Body of pancreas (tissue), 4 donors: ENCODE measurements at regions not wholly inside any gene's neighbourhood (a gene's known extent, or its start where the extent isn't known, plus 50 kb on each side); places are given as distances from the start of the nearest gene placed in this dataset.

Source experiments
- ATAC-seq: fragments of 150-250 bp; one replicate; pipeline ENCODE4 v1.9.1; 2016
- DNase-seq, 4 donors: peaks; one replicate each; pipeline ENCODE4 v3.0.0-alpha.2; 2019
- H3K27ac ChIP-seq, 4 donors: fragments of 200-600 bp; sonication (generic); 1 replicate in 3 of 4; 2 replicates in 1 of 4; pipeline versions ENCODE4 v1.5.1 to v1.6.1; 2016 to 2019; ENCODE audit warnings: mild to moderate bottlenecking in 1 of 4, mixed read lengths in 1 of 4, moderate library complexity in 1 of 4
- H3K27me3 ChIP-seq, 2 donors: fragments of 200-600 bp; sonication (generic); one replicate each; pipeline ENCODE4 v1.6.0; 2016; ENCODE audit warnings: mild to moderate bottlenecking in 1 of 2
- H3K36me3 ChIP-seq, 2 donors: fragments of 200-600 bp; sonication (generic); replicated peaks in 1 of 2; 2 replicates each; pipeline ENCODE4 v1.5.1; 2016; ENCODE audit warnings: low read depth in 2 of 2; ENCODE audit not compliant: insufficient read depth in 1 of 2
- H3K4me1 ChIP-seq: fragments of 200-600 bp; sonication (generic); one replicate; pipeline ENCODE4 v1.6.0; 2016
- H3K4me3 ChIP-seq, 2 donors: fragments of 200-600 bp; sonication (generic); 1 replicate in 1 of 2; 2 replicates in 1 of 2; pipeline ENCODE4 v1.5.1; 2016 to 2019
- H3K9me3 ChIP-seq, 3 donors: fragments of 200-600 bp; sonication (generic); 1 replicate in 2 of 3; 2 replicates in 1 of 3; pipeline ENCODE4 v1.5.1; 2016
- POLR2A ChIP-seq, 3 donors: fragments of 450-650 bp; IDR thresholded peaks; one replicate each; pipeline ENCODE4 v1.6.1; 2016; ENCODE audit warnings: antibody characterized with exemption in 3 of 3, mild to moderate bottlenecking in 2 of 3
- WGBS, 2 donors: methylation state at CpG; one replicate each; pipeline ENCODE4 v1.1.5; 2017; 5-methylcytosine and 5-hydroxymethylcytosine counted together
- intact Hi-C: fragments of 100-400 bp; cut with DNase I; formaldehyde crosslinking; loops from one replicate; pipeline ENCODE4 v1.15.1; 2023
- TF ChIP-seq, protein P1 (sequence below), 7 experiments: fragments of 450-650 bp in 4 of 7; fragments of 200-600 bp in 3 of 7; sonication (generic) in 3 of 7; IDR thresholded peaks; one replicate each; pipeline ENCODE4 v1.5.1; 2016 to 2019; ENCODE audit warnings: antibody characterized with exemption in 7 of 7

DNA sequence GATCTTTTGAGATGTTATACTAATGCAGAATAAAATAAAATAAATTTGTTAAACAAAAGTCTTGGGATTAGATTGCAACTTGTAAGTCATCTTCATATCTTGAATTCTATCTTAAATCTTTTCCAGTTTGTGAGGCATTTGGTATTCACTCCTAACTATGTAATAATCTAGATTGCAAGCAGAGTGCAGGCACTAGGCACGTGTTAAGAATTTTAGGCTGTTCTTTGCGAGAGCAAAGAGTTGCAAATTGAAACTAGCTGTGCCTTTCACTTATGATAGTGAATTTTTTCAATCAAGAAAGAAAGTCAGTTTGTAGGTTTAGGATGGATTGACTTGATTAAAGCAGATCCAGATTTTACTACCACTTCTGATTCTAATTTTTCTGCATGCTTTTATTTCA lies 264.1 kb upstream of the SPRY2 start:
- WGBS, 2 donors: 62 to 79% methylated on average over 2 of the region's 2 CpGs

DNA sequence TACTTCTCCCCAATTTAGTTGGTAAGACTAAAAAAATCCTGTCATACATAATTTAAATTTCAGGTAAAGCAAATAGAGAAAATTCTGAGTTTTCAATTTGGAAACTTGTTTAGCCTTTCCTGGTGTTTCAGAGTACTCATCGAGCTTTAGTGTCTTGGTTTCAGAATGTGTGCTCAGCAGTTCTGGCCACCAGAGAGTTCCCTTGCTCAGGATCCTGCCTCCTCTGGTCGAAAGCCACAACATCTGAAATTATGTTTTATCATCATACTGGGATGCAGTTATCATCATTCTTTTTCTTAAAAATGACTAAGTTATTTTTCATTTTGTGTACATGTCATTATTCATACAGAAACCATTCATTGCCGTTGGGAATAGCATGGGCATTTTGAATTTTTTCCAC lies 263.2 kb upstream of the SPRY2 start:
- Histone ChIP-seq H3K4me1 (no peaks in the 10 kb centered on the region), H3K27ac (no peak overlapping the region), H3K36me3 (no peaks in the 10 kb centered on the region), H3K4me3 (no peak overlapping the region), H3K9me3 (no peaks in the 10 kb centered on the region), H3K27me3 (no peaks in the 10 kb centered on the region)
- TF ChIP-seq POLR2A (IDR thresholded peaks at IDR 0.05): no peak
- TF ChIP-seq, protein P1, sequence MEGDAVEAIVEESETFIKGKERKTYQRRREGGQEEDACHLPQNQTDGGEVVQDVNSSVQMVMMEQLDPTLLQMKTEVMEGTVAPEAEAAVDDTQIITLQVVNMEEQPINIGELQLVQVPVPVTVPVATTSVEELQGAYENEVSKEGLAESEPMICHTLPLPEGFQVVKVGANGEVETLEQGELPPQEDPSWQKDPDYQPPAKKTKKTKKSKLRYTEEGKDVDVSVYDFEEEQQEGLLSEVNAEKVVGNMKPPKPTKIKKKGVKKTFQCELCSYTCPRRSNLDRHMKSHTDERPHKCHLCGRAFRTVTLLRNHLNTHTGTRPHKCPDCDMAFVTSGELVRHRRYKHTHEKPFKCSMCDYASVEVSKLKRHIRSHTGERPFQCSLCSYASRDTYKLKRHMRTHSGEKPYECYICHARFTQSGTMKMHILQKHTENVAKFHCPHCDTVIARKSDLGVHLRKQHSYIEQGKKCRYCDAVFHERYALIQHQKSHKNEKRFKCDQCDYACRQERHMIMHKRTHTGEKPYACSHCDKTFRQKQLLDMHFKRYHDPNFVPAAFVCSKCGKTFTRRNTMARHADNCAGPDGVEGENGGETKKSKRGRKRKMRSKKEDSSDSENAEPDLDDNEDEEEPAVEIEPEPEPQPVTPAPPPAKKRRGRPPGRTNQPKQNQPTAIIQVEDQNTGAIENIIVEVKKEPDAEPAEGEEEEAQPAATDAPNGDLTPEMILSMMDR (IDR thresholded peaks at IDR 0.05): no peak
- ATAC-seq (no peak), DNase-seq (peak in 1 of 4 donors; percentile 11)
- intact Hi-C loops: no loop called here
- 62 to 71% methylated on average over 3 of the region's 3 CpGs for WGBS, 2 donors

More for the DNA sequence above, 264.1 kb upstream of the SPRY2 start:
- TF ChIP-seq, protein P1 (IDR thresholded peaks at IDR 0.05): no peak
- no peak for ATAC-seq
- no peaks in the 10 kb centered on the region for H3K9me3 ChIP-seq
- H3K4me1 ChIP-seq: no peaks in the 10 kb centered on the region
- H3K36me3 ChIP-seq: no peaks in the 10 kb centered on the region
- H3K27me3 ChIP-seq: no peaks in the 10 kb centered on the region
- no peak for DNase-seq
- no peak overlapping the region for H3K4me3 ChIP-seq
- intact Hi-C loops: no loop called here
- no peak overlapping the region for H3K27ac ChIP-seq

DNA sequence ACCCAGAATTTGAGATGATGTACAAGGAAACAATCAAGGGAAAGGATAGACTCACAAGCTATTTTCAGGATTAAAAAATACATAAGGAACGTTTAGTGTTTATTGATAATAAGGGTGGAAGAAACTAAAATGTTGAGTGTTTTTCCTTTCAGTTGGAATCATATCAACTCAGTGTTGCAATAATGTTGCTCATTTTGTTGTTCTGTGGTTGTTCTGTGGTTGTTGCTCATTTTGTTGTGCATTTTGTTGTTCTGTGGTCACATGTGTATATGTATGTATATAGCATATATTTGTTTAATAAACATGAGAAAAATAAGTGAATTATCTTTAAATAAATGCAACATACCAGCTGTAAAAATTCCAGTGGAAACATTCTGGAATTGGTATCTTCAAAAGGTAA lies 262.4 kb upstream of the SPRY2 start:
- H3K27me3 ChIP-seq: no peaks in the 10 kb centered on the region
- intact Hi-C loops: no loop called here
- ATAC-seq (no peak), DNase-seq (no peak)
- H3K27ac ChIP-seq: no peak overlapping the region
- no peaks in the 10 kb centered on the region for H3K4me1 ChIP-seq
- H3K36me3 ChIP-seq: no peaks in the 10 kb centered on the region
- H3K4me3 ChIP-seq: no peak overlapping the region
- WGBS, 2 donors: 14 to 27% methylated on average over 1 of the region's 1 CpG
- H3K9me3 ChIP-seq: no peaks in the 10 kb centered on the region
- TF ChIP-seq POLR2A (IDR thresholded peaks at IDR 0.05): no peak
- TF ChIP-seq, protein P1 (IDR thresholded peaks at IDR 0.05): no peak

DNA sequence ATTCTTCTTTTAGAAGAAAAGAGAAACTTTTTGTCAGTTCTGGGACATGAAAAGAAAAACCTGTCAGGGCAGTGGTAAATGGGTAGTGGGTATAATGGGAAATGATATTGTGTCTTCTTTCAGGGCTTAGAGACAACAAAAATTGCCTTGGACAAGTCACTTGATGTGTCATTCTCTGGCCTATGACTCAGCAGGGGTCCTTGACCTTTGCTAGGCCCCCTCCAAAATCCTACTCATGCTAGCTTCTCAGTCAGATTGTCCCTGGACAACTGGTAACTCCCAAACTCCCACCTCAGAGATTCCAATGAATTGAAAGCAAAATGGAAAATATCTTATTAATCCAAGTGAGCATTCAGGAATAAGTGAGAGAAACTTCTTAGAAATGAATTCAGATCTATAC lies 258.8 kb upstream of the SPRY2 start:
- no peak for ATAC-seq
- H3K27ac ChIP-seq: no peak overlapping the region
- no peak for TF ChIP-seq POLR2A (IDR thresholded peaks at IDR 0.05)
- TF ChIP-seq, protein P1 (IDR thresholded peaks at IDR 0.05): no peak
- H3K9me3 ChIP-seq: no peaks in the 10 kb centered on the region
- no peak overlapping the region for H3K4me3 ChIP-seq
- no peaks in the 10 kb centered on the region for H3K36me3 ChIP-seq
- H3K4me1 ChIP-seq: no peaks in the 10 kb centered on the region
- DNase-seq: no peak
- intact Hi-C loops: no loop called here
- no peaks in the 10 kb centered on the region for H3K27me3 ChIP-seq

DNA sequence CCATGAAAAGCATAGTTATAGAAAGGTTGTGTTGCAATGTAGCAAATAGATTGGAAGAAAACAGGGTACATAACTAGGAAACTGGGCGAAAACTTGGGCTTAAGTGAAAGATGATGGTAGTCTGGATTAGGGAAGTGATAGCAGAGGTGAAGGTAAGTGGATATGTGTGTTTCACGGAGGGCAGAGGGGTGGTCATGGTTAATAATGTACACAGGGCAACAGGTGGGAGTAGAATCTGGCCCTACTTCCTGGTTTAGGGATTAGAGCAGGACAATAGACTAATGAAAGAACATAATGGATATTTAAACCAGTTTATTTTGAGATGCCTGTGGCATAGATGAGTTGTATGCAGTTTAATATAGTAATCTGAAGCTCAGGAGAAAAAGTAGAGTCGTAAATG lies 257.3 kb upstream of the SPRY2 start:
- H3K4me3 ChIP-seq: no peak overlapping the region
- no peak for TF ChIP-seq POLR2A (IDR thresholded peaks at IDR 0.05)
- TF ChIP-seq, protein P1 (IDR thresholded peaks at IDR 0.05): no peak
- DNase-seq: no peak
- no peaks in the 10 kb centered on the region for H3K27me3 ChIP-seq
- no peaks in the 10 kb centered on the region for H3K36me3 ChIP-seq
- H3K4me1 ChIP-seq: no peaks in the 10 kb centered on the region
- intact Hi-C loops: no loop called here
- WGBS, 2 donors: 70 to 74% methylated on average over 3 of the region's 3 CpGs
- H3K9me3 ChIP-seq: no peaks in the 10 kb centered on the region
- no peak overlapping the region for H3K27ac ChIP-seq
- no peak for ATAC-seq
